Large intestine (tissue), 3 donors: ENCODE measurements at regions not wholly inside any gene's neighbourhood (a gene's known extent, or its start where the extent isn't known, plus 50 kb on each side); places are given as distances from the start of the nearest gene placed in this dataset.
A peak's percentile ranks its signal among the peaks of the same experiment; 100 is the strongest.

Experiments used
- DNase-seq, 2 donors: peaks; one replicate each; pipeline versions ENCODE4 v3.0.0 to v3.0.0-alpha.2; 2013
- H3K27ac ChIP-seq: one replicate; pipeline ENCODE4 v1.5.1; 2013; ENCODE audit warnings: low read length
- H3K27me3 ChIP-seq: 2 replicates; pipeline ENCODE4 v1.6.1; 2013; ENCODE audit warnings: low read length; ENCODE audit not compliant: control insufficient read depth, insufficient read depth
- H3K36me3 ChIP-seq: 2 replicates; pipeline ENCODE4 v1.6.1; 2013; ENCODE audit warnings: low read length; ENCODE audit not compliant: control insufficient read depth, insufficient read depth
- H3K4me1 ChIP-seq: one replicate; pipeline ENCODE4 v1.6.1; 2013; ENCODE audit warnings: low read length; ENCODE audit not compliant: control insufficient read depth, insufficient read depth
- H3K4me3 ChIP-seq: one replicate; pipeline ENCODE4 v1.5.1; 2013; ENCODE audit warnings: low read length
- H3K9me3 ChIP-seq: one replicate; pipeline ENCODE4 v1.6.1; 2013; ENCODE audit warnings: mild to moderate bottlenecking, low read depth, low read length, moderate library complexity; ENCODE audit not compliant: control insufficient read depth
- WGBS: methylation state at CpG from one replicate; pipeline ENCODE4 v1.1.5; 2013; ENCODE audit warnings: low lambda C conversion rate; ENCODE audit not compliant: insufficient coverage; 5-methylcytosine and 5-hydroxymethylcytosine counted together

DNA sequence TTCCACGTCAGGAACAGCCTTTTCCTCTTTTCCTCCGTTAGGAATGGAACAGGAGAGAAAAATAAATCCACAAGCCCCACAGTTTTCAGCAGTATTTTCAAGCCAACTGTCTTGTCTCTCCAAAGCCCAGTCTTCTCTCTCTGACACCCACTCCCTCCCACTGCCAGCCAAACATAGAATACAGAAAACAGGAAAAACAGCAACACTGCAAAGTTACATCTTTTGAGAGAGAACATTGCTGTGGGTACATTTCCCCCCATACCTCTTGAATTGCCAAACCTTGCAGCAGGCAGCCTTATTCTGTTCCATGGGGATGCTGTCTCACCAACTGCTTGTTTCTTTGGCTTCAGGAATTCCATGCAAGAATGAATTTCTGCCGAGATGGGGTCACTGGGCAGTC, 355.7 kb upstream of the UMPS start:
- WGBS: no CpG with 5 or more reads among the region's 3 CpGs
- Histone ChIP-seq H3K36me3 (no peaks in the 10 kb centered on the region), H3K27me3 (no peaks in the 10 kb centered on the region), H3K27ac (no peak overlapping the region), H3K4me3 (no peak overlapping the region), H3K9me3 (peaks cover 2% of the 10 kb centered on the region), H3K4me1 (no peaks in the 10 kb centered on the region)
- DNase-seq: no peak

DNA sequence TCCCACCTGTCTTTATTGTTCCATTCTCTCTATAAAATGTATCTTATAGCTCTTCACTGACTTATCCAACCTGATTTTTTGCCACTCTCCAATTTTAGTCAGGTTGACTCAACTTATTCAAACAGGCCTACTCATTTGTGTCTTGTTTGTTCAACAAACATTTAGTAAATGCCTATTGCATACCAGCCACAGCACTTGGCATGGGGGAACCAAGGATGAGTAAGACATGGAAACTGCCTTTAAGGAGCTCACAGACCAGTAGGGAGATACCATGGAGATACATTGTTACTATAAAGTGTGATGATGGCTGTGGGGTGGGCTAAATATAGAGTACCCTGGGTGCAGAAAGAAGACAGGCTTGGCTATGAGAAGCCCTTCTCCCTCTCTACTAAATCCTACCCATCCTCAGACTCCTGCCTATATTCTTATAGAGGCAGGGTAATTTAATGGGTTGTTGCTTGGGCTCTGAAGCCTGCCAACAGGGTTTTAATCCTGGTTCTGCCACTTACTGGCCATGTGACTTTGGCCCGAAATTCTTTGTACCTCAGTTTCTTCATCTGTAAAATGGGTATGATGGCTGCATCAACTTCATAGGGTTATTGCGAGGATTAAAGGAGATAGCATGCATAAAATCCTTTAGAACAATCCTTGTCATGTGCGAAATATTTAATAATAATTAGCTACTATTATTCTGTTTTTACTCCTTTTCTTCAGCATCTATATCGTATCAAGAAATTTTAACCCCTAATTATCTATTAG, 348.5 kb upstream of the UMPS start:
- H3K4me3 ChIP-seq: no peak overlapping the region
- H3K36me3 ChIP-seq: no peaks in the 10 kb centered on the region
- H3K4me1 ChIP-seq: peaks cover 23% of the 10 kb centered on the region
- no peak overlapping the region for H3K27ac ChIP-seq
- DNase-seq: no peak
- peaks cover 3% of the 10 kb centered on the region for H3K9me3 ChIP-seq
- 91% methylated on average over 4 of the region's 4 CpGs for WGBS
- H3K27me3 ChIP-seq: no peaks in the 10 kb centered on the region

DNA sequence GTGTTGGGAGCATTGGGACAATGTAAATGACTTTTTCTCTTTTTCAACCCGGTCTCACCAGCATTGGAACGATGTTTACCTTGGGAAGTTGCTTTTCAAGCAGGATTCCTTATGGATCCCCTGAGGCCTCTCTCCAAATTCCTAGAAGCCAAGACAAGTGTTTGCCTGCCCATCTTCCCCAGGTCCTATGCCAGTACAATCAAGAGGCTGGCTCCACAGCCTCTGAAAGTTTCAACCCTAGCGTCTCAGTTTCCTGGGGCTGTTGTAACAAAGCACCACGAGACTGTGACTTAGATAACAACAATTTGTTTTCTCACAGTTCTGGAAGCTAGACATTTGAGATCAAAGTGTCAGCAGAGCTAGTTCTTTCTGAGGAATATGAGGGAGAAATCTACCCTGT, 347.2 kb upstream of the UMPS start:
- Histone ChIP-seq H3K36me3 (no peaks in the 10 kb centered on the region), H3K4me3 (no peak overlapping the region), H3K27me3 (no peaks in the 10 kb centered on the region), H3K9me3 (peaks cover 3% of the 10 kb centered on the region), H3K27ac (peak overlapping the region; percentile 75), H3K4me1 (peaks cover 31% of the 10 kb centered on the region)
- 76% methylated on average over 2 of the region's 4 CpGs for WGBS
- DNase-seq: peak; percentile 38 to 63

DNA sequence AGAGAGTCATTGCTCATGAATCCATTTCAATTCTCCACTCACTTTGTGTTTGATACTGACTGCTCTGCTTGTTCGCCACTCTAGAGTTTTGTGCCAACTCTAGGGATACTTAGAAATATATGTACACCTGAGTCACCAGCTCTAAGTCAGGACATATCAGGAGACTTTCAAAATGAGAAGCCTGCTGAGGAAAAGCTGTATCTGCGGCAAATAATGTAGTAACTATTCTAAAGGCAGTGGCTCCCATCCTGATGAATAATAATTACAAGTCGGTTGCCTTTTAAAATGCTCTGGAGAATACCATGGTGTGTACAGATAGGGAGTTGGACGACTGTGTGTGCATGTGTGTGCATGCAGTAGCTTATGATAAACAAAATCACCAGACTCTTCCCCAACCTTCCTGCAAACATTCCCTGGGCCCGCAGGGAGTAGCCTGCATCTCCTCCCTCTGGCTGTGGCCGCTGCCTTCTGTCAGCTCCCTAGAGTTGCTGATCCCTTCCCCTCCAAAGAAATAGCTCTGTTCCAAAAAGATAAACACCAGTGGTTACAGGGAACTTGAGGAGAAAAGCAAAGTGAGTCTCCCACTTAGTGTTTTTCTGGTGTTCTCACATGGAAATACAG, 346.3 kb upstream of the UMPS start:
- H3K9me3 ChIP-seq: peaks cover 3% of the 10 kb centered on the region
- DNase-seq: no peak
- peaks cover 31% of the 10 kb centered on the region for H3K4me1 ChIP-seq
- WGBS: 80% methylated on average over 1 of the region's 6 CpGs
- no peaks in the 10 kb centered on the region for H3K36me3 ChIP-seq
- peak overlapping the region; percentile 75 for H3K27ac ChIP-seq
- H3K4me3 ChIP-seq: no peak overlapping the region
- no peaks in the 10 kb centered on the region for H3K27me3 ChIP-seq

- H3K27ac ChIP-seq: no peak overlapping the region
- no CpG with 5 or more reads among the region's 19 CpGs for WGBS
- no peaks in the 10 kb centered on the region for H3K27me3 ChIP-seq
- peaks cover 31% of the 10 kb centered on the region for H3K4me1 ChIP-seq
- H3K36me3 ChIP-seq: no peaks in the 10 kb centered on the region
- DNase-seq: no peak
- H3K9me3 ChIP-seq: peaks cover 3% of the 10 kb centered on the region
- H3K4me3 ChIP-seq: no peak overlapping the region
Observed at GRCh38 chr3:124384527-124384926, 345.7 kb upstream of the UMPS start.

DNA sequence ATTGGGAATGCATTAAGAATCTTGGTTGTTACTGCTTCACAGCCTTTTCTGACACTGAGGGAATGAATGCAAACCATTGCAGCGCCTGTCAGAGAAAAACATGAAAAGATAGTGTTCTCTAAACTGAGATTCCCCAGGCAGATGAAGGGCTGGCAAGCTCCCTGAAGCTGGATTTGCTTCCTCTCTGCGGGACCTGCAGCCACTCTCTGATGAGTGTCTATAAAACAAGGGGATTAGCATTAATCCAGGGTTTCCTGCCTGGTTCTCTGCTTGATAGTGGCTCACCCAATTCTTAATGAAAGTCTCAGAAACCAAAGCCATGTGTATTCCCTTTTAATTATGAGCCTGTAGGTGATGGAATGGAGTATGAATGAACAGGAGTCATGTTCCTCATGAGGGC, 344.3 kb upstream of the UMPS start:
- DNase-seq: no peak
- H3K27ac ChIP-seq: peak overlapping the region; percentile 85
- H3K9me3 ChIP-seq: peaks cover 3% of the 10 kb centered on the region
- WGBS: no CpG with 5 or more reads among the region's 2 CpGs
- peaks cover 31% of the 10 kb centered on the region for H3K4me1 ChIP-seq
- H3K4me3 ChIP-seq: no peak overlapping the region
- H3K36me3 ChIP-seq: no peaks in the 10 kb centered on the region
- no peaks in the 10 kb centered on the region for H3K27me3 ChIP-seq

DNA sequence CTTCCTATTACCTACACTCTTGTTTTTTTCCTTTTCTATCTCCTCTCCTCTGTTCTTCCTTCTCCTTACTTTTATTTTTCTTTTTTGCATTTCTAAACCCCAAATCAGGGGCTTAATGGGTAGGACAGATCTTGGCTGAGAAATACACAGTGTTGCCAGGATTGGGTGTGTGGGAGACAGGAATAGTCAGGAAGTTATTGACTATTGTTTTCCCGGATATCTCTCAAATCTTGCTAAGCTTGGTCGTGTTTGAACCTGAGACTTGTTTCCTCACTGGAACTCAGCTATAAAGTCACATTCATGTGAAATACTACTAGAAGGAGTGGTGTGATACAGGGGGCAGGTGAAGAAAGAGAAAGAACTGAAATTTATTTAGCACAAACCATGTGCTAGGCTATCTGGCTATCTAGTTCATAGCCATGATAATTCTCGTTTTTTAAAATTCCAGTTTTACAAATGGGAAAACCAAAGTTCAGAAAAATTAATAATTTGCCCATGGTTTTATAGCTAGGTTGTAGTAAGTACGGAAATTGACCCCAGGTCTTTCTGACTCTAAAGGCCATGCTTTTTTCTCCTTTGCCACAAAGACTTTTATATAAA, 343.2 kb upstream of the UMPS start:
- Histone ChIP-seq H3K4me1 (peaks cover 31% of the 10 kb centered on the region), H3K27ac (peak overlapping the region; percentile 85), H3K9me3 (peaks cover 3% of the 10 kb centered on the region), H3K4me3 (no peak overlapping the region), H3K36me3 (no peaks in the 10 kb centered on the region), H3K27me3 (no peaks in the 10 kb centered on the region)
- WGBS: 20% methylated on average over 1 of the region's 4 CpGs
- peak in 1 of 2 donors; percentile 75 for DNase-seq

GRCh38 chr3:124391774-124392173, 338.5 kb upstream of the UMPS start:
- Histone ChIP-seq H3K4me3 (no peak overlapping the region), H3K27ac (no peak overlapping the region), H3K27me3 (no peaks in the 10 kb centered on the region), H3K4me1 (peaks cover 32% of the 10 kb centered on the region), H3K9me3 (no peaks in the 10 kb centered on the region), H3K36me3 (no peaks in the 10 kb centered on the region)
- 60% methylated on average over 1 of the region's 3 CpGs for WGBS
- DNase-seq: no peak

GRCh38 chr3:124393340-124393739, 336.9 kb upstream of the UMPS start:
- H3K4me3 ChIP-seq: no peak overlapping the region
- WGBS: 60% methylated on average over 1 of the region's 2 CpGs
- H3K27me3 ChIP-seq: no peaks in the 10 kb centered on the region
- no peaks in the 10 kb centered on the region for H3K9me3 ChIP-seq
- DNase-seq: no peak
- peaks cover 38% of the 10 kb centered on the region for H3K4me1 ChIP-seq
- no peaks in the 10 kb centered on the region for H3K36me3 ChIP-seq
- H3K27ac ChIP-seq: peak overlapping the region; percentile 26

DNA sequence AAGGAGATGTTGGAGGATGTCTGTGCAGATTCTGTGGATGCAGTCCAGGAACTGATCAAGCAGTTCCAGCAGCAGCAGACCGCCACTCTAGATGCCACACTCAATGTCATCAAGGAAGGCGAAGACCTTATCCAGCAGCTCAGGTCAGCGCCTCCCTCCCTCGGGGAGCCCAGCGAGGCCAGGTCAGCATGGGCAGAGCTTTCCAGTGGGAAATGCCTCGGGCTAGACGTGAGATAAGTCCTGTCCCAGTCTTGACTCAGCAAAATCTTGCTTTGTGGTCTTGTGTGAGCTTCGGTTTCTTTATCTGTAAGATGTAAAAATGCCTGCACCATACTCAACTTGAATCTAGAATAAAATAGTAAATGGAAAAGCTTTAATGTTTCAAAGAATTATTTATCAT, 335.1 kb upstream of the UMPS start:
- Histone ChIP-seq H3K9me3 (no peaks in the 10 kb centered on the region), H3K4me1 (peaks cover 43% of the 10 kb centered on the region), H3K27me3 (no peaks in the 10 kb centered on the region), H3K4me3 (no peak overlapping the region), H3K27ac (peak overlapping the region; percentile 86), H3K36me3 (no peaks in the 10 kb centered on the region)
- DNase-seq: peak in 1 of 2 donors; percentile 57
- WGBS: 33% methylated on average over 1 of the region's 8 CpGs
